Activated T-cell treated with anti-CD3 and anti-CD28 coated beads, Interleukin-2, amount 50 U/mL, for 1 hour (primary cell): ENCODE measurements at regions not wholly inside any gene's neighbourhood (a gene's known extent, or its start where the extent isn't known, plus 50 kb on each side); places are given as distances from the start of the nearest gene placed in this dataset.
"Not testable (repeated sequence)": the region's sequence is repeated elsewhere in the genome, so short reads cannot be mapped to it uniquely, and the experiment has no call there.

Source experiments
- DNase-seq: peaks from one replicate; pipeline ENCODE4 v3.0.0-alpha.2; 2020

DNA sequence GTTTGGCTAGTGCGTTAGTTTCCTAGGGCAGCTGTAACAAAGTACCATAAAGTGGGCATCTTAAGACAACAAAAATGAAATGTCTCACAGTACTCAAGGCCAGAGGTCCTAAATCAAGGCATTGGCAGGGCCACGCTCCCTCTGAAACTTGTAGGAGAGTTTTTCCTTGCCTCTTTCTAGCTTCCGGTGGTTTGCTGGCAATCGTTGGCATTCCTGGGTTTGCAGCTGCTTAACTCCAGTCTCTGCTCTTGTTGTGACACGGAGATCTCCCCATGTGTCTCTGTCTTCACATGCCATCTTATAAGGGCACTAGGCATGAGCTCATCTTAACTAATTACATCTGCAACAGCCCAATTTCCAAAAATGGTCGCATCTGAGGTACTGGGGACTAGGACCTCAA, 362.0 kb upstream of the BOD1L1 start:
- DNase-seq, result no peak

DNA sequence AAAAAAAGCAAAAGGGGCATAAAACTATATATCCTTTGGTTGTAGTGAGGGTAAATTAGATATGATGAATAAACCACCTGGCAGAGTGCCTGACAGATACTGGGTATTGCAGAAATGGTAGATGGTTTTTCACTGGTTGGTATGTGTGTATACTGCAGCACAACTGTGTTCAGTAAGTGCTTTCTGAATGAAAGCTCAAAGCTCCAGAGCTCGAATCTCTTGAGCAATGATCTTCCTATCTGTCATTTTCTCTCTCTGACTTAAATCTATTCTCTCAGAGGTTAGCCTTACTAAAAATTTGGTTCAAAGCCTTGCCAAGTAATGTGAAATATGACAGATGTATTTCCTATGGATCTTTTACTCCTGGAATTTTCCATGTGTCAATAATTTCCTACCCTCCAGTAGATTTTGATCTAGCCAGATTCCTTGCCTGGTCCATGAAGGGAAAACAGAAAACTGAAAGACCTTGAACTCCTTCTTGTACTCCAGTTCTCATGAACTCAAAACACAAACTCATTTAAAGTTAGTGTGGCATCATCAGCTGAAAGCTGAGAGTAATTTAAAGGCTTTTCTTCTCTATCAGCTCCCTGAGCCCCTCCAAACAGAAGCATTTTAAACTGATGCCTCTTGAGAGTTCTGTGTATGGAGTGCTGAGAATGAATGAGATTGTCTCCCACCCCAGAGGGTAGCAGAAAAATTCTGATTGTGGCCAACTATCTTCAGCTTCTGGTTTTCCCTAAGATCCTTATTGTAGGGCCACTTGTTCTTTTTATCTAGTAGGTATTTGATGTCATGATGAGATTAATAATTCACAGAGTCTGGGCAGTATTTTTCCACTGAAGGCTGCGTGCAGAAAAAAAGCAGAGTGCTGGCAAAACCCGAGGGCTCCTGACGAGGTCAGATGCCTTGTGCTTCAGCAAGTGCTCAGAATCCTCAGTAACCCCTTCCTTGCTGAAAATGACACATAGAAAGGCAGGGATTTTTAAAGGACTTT, 363.4 kb upstream of the BOD1L1 start:
- no peak for DNase-seq

DNA sequence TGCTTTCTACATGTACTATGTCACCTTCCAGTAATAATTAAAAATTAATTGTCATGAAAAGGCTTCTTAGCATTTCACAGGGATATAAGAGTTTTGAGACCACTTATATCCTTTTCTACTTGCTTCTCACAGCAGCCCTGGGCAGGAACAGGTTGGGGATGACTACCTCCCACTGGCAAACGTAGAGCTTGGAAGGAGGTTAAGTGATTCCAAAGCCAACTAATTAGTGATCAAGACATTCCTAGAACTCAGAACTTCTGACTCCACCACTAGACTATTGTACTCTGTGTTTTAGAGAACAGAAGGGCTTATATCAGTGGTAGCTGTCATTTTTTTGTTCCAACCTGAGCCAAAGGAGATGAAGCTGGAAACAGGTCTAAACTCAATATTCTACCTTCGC, 364.5 kb upstream of the BOD1L1 start:
- DNase-seq, result no peak

DNA sequence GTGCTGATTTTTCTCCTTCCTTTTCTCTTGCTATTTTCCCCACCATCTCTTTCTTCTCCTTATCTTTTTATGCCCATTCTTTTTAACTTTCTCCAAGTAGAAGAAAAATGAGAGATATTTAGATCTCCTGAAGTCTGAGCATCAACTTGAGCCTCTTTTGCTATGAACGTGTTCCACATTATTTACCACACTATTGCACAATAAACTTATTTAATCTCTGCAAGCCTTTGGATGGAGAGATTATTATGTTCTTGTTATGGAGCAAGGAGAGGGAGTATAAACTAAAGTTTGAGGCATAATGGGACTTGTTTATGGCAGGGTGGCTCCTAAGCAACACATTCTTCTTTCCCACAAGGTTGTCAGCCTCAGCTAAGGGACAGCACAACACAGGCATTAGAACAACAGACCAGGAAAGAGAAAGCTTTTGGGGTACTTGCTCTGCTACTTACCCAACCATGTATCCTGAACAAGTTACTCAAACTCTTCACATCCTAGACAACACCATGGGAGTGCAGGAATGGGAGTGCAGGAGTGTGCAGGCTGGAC, 365.5 kb upstream of the BOD1L1 start:
- DNase-seq, result no peak

DNA sequence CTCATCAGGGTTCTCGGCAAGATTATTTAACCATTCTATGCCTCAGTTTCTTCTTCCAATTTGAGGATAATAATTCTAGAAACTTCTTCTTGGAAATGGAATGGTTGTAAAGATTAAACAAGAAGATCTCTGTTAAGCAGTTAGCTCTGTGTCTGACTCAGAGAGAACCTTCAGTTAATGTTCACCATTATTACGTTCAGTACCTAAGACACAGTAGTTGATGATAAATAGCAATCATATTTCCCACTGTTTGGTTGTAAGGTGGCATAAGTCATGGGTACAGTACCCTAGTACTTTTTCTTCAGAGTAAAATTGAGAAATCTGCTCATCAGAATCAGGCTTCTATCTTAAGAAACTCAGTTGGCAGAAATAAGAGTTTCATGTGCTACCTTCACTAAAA, 366.5 kb upstream of the BOD1L1 start:
- no peak for DNase-seq

DNA sequence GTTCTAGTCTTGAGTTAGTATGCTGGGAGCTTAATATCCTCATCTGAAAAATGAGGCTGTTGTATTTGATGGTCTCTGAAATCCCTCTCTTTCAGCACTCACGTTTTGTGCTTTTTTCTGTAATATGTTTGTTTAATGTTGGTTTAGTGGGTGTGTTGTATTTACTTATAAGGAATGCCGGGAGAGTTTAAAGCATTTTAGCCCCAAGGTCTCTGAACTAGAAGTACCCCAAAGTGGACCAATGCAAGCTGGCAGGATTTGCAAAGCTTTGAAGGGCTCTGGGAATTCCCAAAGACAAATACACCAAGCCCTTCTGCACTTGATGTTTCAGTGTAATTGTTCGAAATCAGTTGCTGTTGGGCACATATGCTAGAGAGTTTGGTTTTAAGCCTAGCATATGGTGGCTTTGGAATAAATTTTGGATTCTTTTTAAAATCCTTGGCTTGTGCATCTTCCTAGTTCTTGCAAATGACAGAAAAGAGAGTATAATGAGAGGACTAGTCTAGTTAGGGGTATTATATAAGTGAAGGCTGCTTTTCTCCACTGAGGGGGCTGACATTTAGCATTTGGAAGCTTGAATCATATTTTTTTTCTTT, 371.4 kb upstream of the BOD1L1 start:
- DNase-seq, result no peak

DNA sequence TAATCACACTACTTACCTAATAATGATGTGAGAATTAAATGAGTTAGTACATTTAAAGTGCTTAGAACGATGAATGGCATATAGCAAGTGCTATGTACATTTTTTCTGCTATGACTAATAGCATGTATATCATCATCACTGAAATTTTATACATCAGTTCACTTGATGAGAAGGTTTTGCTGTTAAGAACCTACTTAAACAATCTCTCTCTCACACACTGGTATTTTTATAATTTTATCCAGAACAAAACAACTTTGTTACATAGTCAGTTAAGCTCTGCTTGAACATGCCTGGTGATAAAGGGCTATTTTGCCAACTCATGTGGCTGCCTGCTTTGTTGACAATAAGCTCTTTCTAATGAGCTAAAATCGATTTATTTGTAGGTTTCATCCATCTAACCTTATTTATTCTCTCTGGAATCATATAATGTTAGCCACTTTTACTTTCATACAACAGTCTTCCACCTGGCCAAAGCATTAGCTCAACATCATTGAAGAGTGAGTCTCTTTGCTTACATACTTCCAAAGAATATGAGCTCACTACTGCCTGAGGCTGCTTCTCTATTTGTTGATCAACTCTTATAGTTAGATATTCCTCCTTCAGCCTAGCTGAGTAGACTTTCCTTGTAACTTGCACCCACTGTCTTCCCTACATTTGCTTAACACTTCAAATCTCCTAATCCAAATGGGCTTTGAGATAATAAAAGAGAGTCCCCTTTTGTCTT, 372.7 kb upstream of the BOD1L1 start:
- no peak for DNase-seq

DNA sequence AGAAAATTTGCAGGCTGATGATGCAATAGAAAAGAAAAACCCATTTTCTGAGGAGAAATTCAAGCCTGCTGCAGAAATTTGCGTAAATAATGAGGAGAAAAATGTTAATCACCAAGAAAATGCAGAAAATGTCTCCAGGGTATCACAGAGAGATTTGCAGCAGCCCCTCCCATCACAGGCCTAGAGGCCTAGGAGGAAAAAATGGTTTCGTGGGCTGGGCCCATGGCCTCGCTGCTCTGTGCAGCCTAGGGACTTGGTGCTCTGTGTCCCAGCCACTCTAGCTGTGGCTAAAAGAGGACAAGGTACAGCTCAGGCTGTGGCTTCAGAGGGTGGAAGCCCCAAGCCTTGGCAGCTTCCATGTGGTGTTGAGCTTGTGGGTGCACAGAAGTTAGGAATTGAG, 374.8 kb upstream of the BOD1L1 start:
- DNase-seq, result not testable (repeated sequence)

DNA sequence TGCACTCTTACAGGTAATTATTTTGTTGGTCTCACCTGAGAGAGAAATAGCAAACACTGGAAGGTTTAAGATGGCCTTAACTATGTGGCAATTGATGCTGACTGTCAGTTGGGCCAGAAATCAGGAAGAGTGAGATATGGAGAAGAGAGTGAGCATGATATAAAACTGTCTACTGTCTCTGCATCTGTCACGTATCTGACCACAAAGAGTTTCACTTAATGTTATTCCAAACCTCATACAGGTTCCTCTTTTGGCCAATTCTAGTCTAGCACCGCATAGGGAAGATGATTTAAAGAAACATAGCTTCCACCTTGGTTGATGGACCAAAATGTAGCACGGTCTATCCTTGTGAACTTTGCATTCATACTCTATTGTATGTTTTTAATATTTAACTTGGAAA, 381.0 kb upstream of the BOD1L1 start:
- no peak for DNase-seq

DNA sequence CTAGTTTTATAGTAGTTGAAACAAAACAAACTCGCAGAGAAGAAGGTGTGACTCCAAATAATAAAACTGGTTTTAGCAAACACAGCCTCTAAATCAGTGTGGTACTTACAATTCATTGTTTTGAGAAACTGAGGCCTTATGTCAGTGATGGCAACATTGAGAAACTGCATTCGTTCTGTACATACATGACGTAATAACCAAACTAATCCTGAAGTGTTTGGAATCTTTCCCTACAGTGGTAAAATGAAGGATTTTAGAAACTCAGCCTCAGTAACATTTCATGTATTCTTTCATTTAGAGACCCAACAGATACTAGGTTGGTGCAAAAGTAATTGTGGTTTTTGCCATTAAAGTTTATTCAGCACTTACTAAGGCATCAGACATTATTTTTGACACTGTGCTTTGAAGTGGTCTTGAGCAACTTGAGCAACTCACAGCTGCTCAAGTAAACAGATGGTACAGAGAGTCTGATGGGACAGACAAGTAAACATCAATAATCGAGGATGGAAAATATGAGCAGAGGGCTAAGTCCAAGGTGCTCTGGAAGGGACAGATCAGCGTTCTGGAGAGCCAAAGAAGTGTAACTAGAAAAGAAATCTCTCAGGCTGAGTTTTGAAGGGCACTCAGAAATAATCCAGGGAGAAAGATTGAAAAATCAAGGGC, 390.8 kb upstream of the BOD1L1 start:
- DNase-seq, result no peak

DNA sequence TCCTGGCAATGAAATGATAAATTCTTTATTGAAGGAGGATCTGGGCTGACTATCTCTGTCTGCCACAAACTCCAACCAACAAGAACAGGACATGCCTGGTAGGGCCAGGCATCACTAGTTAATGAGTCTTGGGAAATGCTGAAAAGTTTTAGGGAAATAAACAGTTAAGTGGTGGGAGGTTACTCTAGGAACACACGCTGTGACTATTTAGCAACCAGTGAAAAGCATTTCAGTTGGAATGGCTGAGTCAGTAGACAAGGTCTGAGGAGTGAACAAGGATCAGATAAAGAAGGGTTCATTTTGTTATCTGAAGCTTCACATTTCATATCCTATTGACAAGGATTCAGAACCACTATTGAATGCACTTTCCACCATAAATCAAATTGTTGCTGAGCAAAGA, 394.9 kb upstream of the BOD1L1 start:
- no peak for DNase-seq

DNA sequence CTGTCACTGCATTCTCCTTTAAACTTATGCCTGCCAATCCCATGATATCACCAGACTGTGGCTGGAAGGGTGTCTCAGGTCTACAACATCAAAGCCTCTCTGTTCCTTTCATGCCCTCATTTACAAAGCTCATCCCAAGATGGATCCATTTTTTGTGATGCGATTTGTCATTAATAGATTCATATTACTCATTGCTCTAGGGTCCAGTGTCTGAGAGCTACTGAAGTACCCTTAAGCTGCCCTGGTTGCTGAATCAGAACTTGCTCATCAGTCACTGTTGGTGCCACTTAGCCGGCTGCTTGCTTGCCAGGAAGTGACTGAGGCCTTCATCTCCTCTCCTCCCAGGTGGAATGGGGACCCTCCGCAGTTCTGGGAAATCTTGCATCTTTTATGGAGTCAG, 395.5 kb upstream of the BOD1L1 start:
- DNase-seq, result no peak

DNA sequence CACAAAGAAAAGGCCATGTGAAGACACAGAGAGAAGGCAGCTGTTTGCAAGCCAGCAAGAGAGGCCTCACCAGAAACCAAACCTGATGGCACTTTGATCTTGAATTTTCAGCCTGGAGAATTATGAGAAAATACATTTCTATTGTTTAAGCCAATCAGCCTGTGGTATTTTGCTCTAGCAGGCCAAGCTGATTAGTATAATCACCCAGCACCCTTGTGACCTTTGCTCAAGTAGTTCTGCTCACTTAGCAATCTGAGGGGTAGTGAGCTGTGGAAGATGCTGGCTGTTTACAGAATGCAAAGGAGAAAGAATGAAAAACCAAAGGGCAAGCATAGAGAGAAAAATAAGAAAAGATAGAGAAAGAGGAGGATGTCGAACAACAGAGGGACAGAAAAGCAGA, 396.4 kb upstream of the BOD1L1 start:
- no peak for DNase-seq

DNA sequence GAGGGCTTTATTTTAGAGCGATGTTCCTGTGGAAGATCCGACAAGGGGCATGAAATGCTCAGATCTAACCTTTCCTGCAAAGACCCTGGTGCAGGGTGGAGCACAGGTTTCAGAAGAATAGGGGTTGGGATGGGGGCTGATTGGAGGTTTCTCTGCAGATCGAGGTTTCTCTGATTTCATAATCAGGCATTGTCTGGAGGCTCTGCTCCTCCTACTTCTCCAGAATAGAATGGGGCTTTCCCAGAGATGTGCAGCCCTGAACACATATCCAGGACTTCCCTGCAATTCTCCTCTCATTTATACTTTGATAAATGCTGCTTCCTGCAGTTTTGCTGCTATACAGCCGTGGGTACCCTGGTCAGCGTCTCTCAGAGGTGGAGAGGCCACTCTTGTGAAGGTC, 397.6 kb upstream of the BOD1L1 start:
- DNase-seq, result no peak

DNA sequence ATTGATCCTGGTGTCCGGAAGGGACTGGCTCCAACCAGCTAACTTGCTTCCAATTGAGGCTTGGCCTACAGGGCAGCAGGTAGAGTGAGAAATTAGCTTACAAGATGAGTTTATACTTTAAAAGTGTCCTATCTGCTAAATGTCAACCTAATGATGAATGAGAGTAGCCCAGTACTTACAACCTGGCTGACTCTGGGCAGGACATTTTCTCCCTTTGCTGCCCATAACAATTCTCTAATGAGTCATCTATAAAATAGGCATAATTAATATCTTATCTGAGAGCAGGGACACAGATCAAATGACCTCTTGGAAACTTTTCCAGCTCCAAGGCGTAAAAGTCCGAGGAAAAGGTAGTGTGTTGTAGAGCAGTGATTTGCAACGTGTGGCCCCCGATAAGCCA, 398.4 kb upstream of the BOD1L1 start:
- DNase-seq, result no peak

DNA sequence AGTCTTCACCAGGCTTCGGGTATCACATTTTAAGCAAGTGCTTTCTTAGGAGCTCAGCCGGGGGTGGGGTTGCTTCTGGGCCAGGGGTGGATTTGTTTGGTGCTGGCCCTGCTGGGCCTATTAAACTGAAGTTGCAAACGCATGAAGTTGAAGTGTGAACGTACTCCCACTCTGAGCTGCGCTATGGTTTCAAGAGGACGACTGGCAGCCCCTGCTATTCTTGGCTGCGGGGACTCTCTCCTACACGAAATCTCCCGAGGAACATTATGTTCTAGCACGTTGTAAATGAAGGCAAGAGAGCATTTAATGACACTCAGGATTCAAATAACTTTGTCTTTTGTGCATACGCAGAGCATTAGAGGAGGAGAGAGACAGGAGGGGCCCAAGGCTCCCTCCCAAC, 401.3 kb upstream of the BOD1L1 start:
- no peak for DNase-seq

DNA sequence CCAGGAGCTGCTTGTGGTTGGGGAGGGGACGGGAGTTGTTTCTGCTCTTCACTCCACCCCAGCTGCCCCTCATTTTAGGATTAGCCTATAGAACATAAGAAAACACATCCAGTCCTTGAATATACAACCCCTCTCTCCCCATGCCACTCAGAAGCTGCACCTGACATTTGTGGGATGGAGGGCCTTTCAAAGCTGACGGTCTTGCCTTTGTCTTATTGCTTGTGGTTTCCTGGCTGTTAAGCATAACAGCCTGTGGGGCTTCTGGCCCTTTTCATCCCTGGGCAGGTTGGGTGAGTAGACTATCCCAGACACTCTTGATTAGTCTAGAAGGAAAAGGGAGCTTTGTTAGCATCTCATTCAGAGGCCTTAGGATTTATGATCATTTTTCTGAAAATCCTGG, 407.6 kb upstream of the BOD1L1 start:
- no peak for DNase-seq

DNA sequence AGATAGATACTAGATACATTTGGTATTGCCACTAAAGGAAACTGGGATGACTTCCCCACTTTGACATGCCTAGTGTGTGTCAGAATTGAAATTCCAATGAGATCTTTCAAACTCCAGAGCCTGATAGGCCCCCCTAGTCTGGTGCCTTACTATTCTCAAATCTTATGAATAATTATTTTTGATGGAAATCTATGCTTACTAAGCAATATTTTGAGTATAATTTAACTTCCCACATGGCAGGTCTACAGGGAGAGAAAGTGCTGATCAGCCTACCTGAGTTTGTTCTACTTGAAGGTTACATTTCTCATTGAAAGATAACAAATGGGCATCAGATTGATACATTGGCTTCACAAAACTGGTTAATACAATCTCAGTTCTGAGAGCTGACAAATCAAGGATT, 415.7 kb upstream of the BOD1L1 start:
- no peak for DNase-seq

DNA sequence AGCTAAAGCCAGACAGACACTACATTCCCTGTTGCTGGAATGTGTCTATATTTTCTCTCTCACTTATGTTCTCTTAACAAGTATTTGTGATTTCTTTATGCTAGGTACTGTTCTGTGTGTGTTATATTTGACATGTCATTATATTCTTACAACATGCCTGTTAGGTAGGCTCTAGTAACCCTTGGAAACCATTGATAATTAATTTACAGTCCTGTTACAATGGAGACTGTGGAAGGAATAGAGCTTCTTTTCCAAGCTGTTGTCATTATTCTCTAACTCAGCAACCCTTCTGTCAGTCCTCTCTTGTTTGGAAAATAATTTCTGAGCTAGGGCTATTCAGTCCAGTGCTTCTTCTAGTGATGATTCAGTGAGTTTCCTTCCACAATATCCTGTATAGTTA, 419.1 kb upstream of the BOD1L1 start:
- no peak for DNase-seq

DNA sequence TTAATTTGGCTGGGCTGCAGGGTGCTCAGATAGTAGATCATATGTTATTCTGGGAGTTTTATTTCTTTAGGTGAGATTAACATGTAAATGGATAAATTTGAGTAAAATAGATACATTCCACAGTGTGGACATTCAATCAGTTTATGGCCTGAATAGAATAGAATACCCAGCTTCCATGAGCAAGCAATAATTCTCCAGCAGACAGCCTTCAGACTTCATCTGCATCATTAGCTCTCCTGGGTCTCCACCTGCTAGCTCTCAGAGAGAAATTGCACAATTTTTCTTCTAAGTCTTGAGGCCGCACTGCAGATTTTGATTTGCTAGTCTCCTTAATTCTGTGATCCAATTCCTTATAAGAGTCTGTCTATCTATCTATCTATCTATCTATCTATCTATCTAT, 420.3 kb upstream of the BOD1L1 start:
- no peak for DNase-seq

DNA sequence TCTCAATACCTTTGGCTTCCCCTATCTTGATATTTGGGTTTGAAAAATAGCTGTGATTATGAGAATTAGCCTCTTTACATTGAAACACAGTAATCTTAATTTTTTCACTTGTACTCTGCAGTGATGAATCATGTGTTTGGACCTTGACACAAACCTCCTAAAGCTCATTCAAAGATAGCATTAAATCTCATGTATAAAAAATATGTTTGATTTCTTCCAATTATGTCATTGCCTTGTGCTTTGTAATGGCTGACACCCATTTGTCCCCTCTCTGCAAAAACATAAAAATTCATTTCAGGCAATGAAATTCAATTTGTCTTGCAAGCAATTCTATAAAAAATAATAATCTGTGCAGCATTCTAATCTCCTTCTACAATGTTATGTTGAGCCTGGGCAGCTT, 422.4 kb upstream of the BOD1L1 start:
- DNase-seq, result no peak

DNA sequence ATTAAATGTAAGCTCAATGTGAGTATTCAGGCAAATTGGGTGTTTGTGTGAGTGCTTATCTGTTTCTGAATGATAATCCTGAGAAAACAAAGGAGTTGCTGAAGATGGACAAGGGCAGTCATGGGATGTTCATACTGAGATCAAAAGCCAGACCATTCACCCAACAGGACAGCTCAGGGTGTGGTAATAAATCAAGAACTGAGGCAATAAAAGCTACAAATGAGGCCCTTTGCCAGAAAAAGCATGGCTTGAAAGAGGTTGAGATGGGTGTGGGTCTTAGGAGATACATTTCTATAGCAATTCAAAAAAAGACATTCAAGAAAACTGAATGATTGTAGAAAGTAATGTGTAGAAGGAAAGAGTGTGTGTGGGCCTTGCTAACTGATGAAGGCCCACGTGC, 425.8 kb upstream of the BOD1L1 start:
- DNase-seq, result no peak

DNA sequence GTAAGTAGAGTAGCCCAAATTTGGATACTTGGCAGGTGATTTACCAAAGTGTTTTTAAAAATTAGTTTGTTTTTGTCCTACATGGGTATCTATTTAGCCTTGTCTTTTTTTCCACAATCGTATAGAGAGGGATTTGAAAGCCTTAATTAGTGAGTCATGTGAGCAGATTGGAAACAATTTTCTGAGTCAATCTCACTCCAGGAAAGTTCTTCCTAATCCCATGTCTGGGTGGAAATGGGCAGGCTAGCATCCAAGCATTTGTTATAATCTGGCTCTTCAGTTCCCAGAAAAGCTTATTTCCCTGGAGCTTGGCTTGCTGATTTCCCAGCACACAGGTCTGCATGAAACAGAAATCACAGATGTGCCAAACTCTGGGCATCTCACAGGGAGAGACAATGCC, 426.9 kb upstream of the BOD1L1 start:
- no peak for DNase-seq
